Transverse colon (tissue), 4 donors: ENCODE measurements at regions not wholly inside any gene's neighbourhood (a gene's known extent, or its start where the extent isn't known, plus 50 kb on each side); places are given as distances from the start of the nearest gene placed in this dataset.

Experiments used
- EP300 ChIP-seq: sonication (generic); formaldehyde crosslinking; IDR thresholded peaks from one replicate; pipeline ENCODE4 v1.6.1; 2017; ENCODE audit warnings: antibody characterized with exemption, low read depth
- POLR2AphosphoS5 ChIP-seq, 3 donors: sonication (generic); formaldehyde crosslinking; IDR thresholded peaks; one replicate each; pipeline ENCODE4 v1.6.1; 2016; ENCODE audit warnings: antibody characterized with exemption in 3 of 3
- TF ChIP-seq, protein P1 (sequence below), 5 experiments: fragments of 200-600 bp in 3 of 5; fragments of 450-650 bp in 2 of 5; sonication (generic) in 3 of 5; IDR thresholded peaks; 1 replicate in 2 of 5; 2 replicates in 3 of 5; pipeline ENCODE4 v1.5.1; 2016 to 2017; ENCODE audit warnings: antibody characterized with exemption in 5 of 5, inconsistent platforms in 3 of 5, mild to moderate bottlenecking in 2 of 5, moderate library complexity in 1 of 5

DNA sequence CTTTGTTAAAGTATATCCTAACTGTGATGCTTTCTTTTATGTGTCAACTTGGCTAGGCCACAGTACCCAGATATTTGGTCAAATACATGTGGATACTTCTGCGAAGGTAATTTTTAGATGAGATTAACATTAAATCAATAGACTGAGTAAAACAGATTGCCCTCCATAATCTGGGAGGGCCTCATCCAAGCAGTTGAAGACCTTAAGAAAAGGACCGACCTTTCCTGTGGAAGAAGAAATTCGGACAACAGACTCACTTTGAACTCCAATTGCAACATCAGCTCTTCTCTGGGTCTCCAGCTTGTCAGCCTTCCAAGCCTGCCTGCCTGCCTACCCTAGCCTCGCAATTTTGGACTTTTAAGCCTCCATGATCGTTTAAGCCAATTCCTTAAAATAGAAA, 57.9 kb upstream of the DOCK9 start:
- TF ChIP-seq EP300 (no peak), POLR2AphosphoS5 (IDR thresholded peaks at IDR 0.05) (no peak)
- TF ChIP-seq, protein P1, sequence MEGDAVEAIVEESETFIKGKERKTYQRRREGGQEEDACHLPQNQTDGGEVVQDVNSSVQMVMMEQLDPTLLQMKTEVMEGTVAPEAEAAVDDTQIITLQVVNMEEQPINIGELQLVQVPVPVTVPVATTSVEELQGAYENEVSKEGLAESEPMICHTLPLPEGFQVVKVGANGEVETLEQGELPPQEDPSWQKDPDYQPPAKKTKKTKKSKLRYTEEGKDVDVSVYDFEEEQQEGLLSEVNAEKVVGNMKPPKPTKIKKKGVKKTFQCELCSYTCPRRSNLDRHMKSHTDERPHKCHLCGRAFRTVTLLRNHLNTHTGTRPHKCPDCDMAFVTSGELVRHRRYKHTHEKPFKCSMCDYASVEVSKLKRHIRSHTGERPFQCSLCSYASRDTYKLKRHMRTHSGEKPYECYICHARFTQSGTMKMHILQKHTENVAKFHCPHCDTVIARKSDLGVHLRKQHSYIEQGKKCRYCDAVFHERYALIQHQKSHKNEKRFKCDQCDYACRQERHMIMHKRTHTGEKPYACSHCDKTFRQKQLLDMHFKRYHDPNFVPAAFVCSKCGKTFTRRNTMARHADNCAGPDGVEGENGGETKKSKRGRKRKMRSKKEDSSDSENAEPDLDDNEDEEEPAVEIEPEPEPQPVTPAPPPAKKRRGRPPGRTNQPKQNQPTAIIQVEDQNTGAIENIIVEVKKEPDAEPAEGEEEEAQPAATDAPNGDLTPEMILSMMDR (IDR thresholded peaks at IDR 0.05): no peak
